IMR-90 (cell line): ENCODE measurements at regions not wholly inside any gene's neighbourhood (a gene's known extent, or its start where the extent isn't known, plus 50 kb on each side); places are given as distances from the start of the nearest gene placed in this dataset.

Source experiments
- BHLHE40 ChIP-seq: fragments of 150-350 bp; IDR thresholded peaks from 2 replicates; pipeline ENCODE4 v1.6.1; 2016; ENCODE audit warnings: mild to moderate bottlenecking, low read depth, low read length
- CEBPB ChIP-seq: IDR thresholded peaks from 2 replicates; pipeline ENCODE4 v1.6.1; 2012; ENCODE audit warnings: low read depth, low read length, improper control_type of control experiment
- ELK1 ChIP-seq: fragments of 150-350 bp; IDR thresholded peaks from 2 replicates; pipeline ENCODE4 v1.6.1; 2016; ENCODE audit warnings: low read depth, mild to moderate bottlenecking, low read length, moderate library complexity, borderline replicate concordance
- POLR2A ChIP-seq: IDR thresholded peaks from 2 replicates; pipeline ENCODE4 v1.6.1; 2012; ENCODE audit warnings: mild to moderate bottlenecking, low read depth, low read length
- RFX5 ChIP-seq: IDR thresholded peaks from 2 replicates; pipeline ENCODE4 v1.8.0; 2012; ENCODE audit warnings: low read depth, mild to moderate bottlenecking, low read length, moderate library complexity
- SMC3 ChIP-seq: fragments of 150-350 bp; IDR thresholded peaks from 2 replicates; pipeline ENCODE4 v1.6.1; 2016; ENCODE audit warnings: low read depth, mild to moderate bottlenecking, antibody characterized with exemption, low read length, moderate library complexity
- TF ChIP-seq, protein P1 (sequence below): conservative IDR thresholded peaks from 2 replicates; pipeline ENCODE4 v1.5.1; 2012; ENCODE audit warnings: mild to moderate bottlenecking, low read depth, low read length, improper control_type of control experiment
- TF ChIP-seq, protein P2 (sequence below): fragments of 150-350 bp; IDR thresholded peaks from 2 replicates; pipeline ENCODE4 v1.6.1; 2017; ENCODE audit warnings: mild to moderate bottlenecking, antibody characterized with exemption, low read length, low read depth

DNA sequence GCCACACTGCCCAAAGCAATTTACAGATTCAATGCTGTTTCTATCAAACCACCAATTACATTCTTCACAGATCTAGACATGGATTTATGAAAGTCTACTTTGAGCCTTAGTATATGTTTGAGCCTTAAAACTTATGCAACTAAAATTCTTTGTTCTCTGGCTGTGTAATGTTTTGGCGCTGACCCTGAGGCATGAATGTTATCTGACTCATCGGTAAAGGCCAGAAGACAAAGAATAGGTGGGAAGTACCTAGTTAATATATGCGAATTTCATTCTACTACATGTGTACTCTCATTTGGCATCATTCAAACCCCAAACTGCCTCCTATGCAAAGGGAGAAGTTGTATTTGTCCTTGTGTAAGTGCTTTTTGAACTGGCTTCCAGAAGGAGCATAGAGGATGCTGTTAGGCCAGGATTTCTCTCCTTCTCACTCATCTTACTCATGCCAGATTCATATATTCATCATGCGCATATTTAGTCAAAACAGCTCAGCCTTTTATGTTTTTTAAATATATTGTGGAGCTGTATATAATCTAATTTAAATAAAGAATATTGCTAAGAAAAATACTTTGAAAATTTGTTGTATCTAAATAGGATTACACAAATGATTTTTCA, 204.2 kb downstream of the NFKBIZ start:
- TF ChIP-seq, protein P1, sequence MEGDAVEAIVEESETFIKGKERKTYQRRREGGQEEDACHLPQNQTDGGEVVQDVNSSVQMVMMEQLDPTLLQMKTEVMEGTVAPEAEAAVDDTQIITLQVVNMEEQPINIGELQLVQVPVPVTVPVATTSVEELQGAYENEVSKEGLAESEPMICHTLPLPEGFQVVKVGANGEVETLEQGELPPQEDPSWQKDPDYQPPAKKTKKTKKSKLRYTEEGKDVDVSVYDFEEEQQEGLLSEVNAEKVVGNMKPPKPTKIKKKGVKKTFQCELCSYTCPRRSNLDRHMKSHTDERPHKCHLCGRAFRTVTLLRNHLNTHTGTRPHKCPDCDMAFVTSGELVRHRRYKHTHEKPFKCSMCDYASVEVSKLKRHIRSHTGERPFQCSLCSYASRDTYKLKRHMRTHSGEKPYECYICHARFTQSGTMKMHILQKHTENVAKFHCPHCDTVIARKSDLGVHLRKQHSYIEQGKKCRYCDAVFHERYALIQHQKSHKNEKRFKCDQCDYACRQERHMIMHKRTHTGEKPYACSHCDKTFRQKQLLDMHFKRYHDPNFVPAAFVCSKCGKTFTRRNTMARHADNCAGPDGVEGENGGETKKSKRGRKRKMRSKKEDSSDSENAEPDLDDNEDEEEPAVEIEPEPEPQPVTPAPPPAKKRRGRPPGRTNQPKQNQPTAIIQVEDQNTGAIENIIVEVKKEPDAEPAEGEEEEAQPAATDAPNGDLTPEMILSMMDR: no peak
- no peak for TF ChIP-seq SMC3
- no peak for TF ChIP-seq POLR2A
- TF ChIP-seq, protein P2, sequence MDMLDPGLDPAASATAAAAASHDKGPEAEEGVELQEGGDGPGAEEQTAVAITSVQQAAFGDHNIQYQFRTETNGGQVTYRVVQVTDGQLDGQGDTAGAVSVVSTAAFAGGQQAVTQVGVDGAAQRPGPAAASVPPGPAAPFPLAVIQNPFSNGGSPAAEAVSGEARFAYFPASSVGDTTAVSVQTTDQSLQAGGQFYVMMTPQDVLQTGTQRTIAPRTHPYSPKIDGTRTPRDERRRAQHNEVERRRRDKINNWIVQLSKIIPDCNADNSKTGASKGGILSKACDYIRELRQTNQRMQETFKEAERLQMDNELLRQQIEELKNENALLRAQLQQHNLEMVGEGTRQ: no peak
- TF ChIP-seq CEBPB: peak; percentile 43; the same call in 1 of the 2 replicates
- TF ChIP-seq BHLHE40: no peak
- TF ChIP-seq ELK1: no peak
- no peak for TF ChIP-seq RFX5
